ENCODE measurements at regions not wholly inside any gene's neighbourhood (a gene's known extent, or its start where the extent isn't known, plus 50 kb on each side); places are given as distances from the start of the nearest gene placed in this dataset.

- DNase-seq (ENCODE audit: low spot score): no peak
- FAIRE-seq: no peak
Measured at GRCh38 chr2:228866044-228866443, 405.0 kb downstream of the PID1 start.

- DNase-seq (ENCODE audit: low spot score) (no peak), FAIRE-seq (no peak)
Measured at GRCh38 chr2:228864131-228864530, 407.0 kb downstream of the PID1 start.

GRCh38 chr2:228860601-228861285 lies 410.3 kb downstream of the PID1 start:
- FAIRE-seq (no peak), DNase-seq (ENCODE audit: low spot score) (no peak)

- FAIRE-seq (no peak), DNase-seq (ENCODE audit: low spot score) (no peak)
Measured at GRCh38 chr2:228853151-228853550, 417.9 kb downstream of the PID1 start.

GRCh38 chr2:228848638-228849037 lies 422.4 kb downstream of the PID1 start:
- no peak for DNase-seq (ENCODE audit: low spot score)
- FAIRE-seq: no peak

GRCh38 chr2:228847684-228848083 lies 423.4 kb downstream of the PID1 start:
- FAIRE-seq (no peak), DNase-seq (ENCODE audit: low spot score) (no peak)

- DNase-seq (ENCODE audit: low spot score): no peak
- FAIRE-seq: no peak
Measured at GRCh38 chr2:228846161-228846560, 424.9 kb downstream of the PID1 start.

- DNase-seq (ENCODE audit: low spot score) (no peak), FAIRE-seq (no peak)
Measured at GRCh38 chr2:228845162-228845925, 425.7 kb downstream of the PID1 start.

GRCh38 chr2:228841877-228842276 lies 429.2 kb downstream of the PID1 start:
- no peak for FAIRE-seq

GRCh38 chr2:228841475-228841874 lies 429.6 kb downstream of the PID1 start:
- FAIRE-seq (no peak), DNase-seq (ENCODE audit: low spot score) (no peak)

More at GRCh38 chr2:228841877-228842276, 429.2 kb downstream of the PID1 start:
- DNase-seq (ENCODE audit: low spot score): no peak

GRCh38 chr2:228840743-228841114 lies 430.4 kb downstream of the PID1 start:
- no peak for FAIRE-seq

GRCh38 chr2:228840113-228840742 lies 430.9 kb downstream of the PID1 start:
- no peak for FAIRE-seq
- no peak for DNase-seq (ENCODE audit: low spot score)

More at GRCh38 chr2:228840743-228841114, 430.4 kb downstream of the PID1 start:
- DNase-seq (ENCODE audit: low spot score): no peak

- FAIRE-seq: no peak
Measured at GRCh38 chr2:228839421-228839876, 431.6 kb downstream of the PID1 start.

GRCh38 chr2:228838819-228839218 lies 432.3 kb downstream of the PID1 start:
- FAIRE-seq: no peak
- no peak for DNase-seq (ENCODE audit: low spot score)

More at GRCh38 chr2:228839421-228839876, 431.6 kb downstream of the PID1 start:
- DNase-seq (ENCODE audit: low spot score): no peak

- FAIRE-seq: no peak
- no peak for DNase-seq (ENCODE audit: low spot score)
Measured at GRCh38 chr2:228828397-228828796, 442.7 kb downstream of the PID1 start.

GRCh38 chr2:228827056-228827700 lies 443.9 kb downstream of the PID1 start:
- no peak for FAIRE-seq

GRCh38 chr2:228819701-228820100 lies 451.4 kb downstream of the PID1 start:
- DNase-seq (ENCODE audit: low spot score) (no peak), FAIRE-seq (no peak)

More at GRCh38 chr2:228827056-228827700, 443.9 kb downstream of the PID1 start:
- DNase-seq (ENCODE audit: low spot score): no peak

- FAIRE-seq (no peak), DNase-seq (ENCODE audit: low spot score) (no peak)
Measured at GRCh38 chr2:228802181-228803071, 468.7 kb downstream of the PID1 start.

- FAIRE-seq (no peak), DNase-seq (ENCODE audit: low spot score) (no peak)
Measured at GRCh38 chr2:228801451-228801850, 469.6 kb downstream of the PID1 start.

- DNase-seq (ENCODE audit: low spot score) (no peak), FAIRE-seq (no peak)
Measured at GRCh38 chr2:228799208-228799588, 471.9 kb downstream of the PID1 start.
